AG04449 (cell line): ENCODE measurements at regions not wholly inside any gene's neighbourhood (a gene's known extent, or its start where the extent isn't known, plus 50 kb on each side); places are given as distances from the start of the nearest gene placed in this dataset.

Source experiments
- CTCF ChIA-PET: fragments of 350-600 bp; formaldehyde crosslinking; extraction: SDS; loops from one replicate; lab custom pipeline; 2021; ENCODE audit warnings: antibody characterized with exemption; lab: Yijun Ruan, JAX
- POLR2A ChIA-PET: fragments of 400-600, 350-600 bp; formaldehyde crosslinking; extraction: SDS; loops from one replicate; lab custom pipeline; 2020; ENCODE audit warnings: antibody characterized with exemption, inconsistent platforms; lab: Yijun Ruan, JAX
- DNase-seq: peaks from one replicate; pipeline ENCODE4 v3.0.0-alpha.2; 2010; ENCODE audit warnings: low read depth, low spot score
- H3K4me3 ChIP-seq: 2 replicates; pipeline ENCODE4 v1.5.1; 2011; ENCODE audit warnings: low read depth, mild to moderate bottlenecking, control low read depth, low read length
- TF ChIP-seq, protein P1 (sequence below): IDR thresholded peaks from one replicate; pipeline ENCODE4 v1.5.1; 2011; ENCODE audit warnings: mild to moderate bottlenecking, moderate library complexity, low read length, control low read depth, inconsistent platforms; ENCODE audit not compliant: insufficient read depth; ENCODE audit errors: missing control alignments

DNA sequence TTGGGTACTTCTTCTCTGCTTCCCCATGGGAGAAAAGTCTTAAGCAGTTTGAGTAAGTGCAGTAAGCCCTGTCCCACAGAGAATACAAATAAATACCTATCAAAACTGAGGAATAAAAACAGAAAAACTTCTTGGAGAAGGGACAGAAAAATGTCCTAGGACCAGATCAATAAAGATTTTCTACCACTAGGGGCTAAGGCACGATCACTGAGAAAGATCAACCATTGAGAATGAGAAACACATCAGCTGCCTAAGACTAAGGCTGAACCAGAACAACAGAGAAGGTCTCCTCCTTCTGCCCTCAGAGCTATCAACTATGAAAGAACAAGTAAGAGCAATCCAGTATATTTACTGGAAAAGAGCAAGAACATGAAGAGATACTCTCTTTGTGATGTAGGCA lies 763.6 kb upstream of the LRRTM1 start:
- no peak overlapping the region for H3K4me3 ChIP-seq
- CTCF ChIA-PET = no interaction called here
- POLR2A ChIA-PET = no interaction called here
- TF ChIP-seq, protein P1, sequence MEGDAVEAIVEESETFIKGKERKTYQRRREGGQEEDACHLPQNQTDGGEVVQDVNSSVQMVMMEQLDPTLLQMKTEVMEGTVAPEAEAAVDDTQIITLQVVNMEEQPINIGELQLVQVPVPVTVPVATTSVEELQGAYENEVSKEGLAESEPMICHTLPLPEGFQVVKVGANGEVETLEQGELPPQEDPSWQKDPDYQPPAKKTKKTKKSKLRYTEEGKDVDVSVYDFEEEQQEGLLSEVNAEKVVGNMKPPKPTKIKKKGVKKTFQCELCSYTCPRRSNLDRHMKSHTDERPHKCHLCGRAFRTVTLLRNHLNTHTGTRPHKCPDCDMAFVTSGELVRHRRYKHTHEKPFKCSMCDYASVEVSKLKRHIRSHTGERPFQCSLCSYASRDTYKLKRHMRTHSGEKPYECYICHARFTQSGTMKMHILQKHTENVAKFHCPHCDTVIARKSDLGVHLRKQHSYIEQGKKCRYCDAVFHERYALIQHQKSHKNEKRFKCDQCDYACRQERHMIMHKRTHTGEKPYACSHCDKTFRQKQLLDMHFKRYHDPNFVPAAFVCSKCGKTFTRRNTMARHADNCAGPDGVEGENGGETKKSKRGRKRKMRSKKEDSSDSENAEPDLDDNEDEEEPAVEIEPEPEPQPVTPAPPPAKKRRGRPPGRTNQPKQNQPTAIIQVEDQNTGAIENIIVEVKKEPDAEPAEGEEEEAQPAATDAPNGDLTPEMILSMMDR = no peak
- DNase-seq = no peak

DNA sequence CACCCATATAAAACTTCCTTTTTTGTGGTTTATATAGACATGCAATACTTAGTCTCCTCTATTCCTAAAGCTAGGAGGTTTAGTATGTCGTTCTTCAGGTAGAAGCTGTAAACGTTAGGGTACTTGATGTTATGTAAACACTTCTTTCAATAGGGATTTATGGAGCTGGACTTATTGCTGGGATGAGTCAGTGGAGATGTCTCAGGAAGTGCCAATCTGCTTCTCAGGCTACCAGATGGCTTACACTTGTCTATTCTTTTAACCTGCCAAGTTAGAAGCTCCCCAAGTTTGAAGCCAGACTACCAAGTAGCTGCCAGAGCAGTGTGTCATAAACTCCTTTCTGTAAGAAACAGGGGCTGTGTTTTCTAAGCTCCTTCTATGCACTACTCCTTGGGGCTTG lies 756.5 kb upstream of the LRRTM1 start:
- TF ChIP-seq, protein P1 = no peak
- DNase-seq = no peak
- ChIA-PET CTCF (no interaction called here), POLR2A (no interaction called here)
- no peak overlapping the region for H3K4me3 ChIP-seq

DNA sequence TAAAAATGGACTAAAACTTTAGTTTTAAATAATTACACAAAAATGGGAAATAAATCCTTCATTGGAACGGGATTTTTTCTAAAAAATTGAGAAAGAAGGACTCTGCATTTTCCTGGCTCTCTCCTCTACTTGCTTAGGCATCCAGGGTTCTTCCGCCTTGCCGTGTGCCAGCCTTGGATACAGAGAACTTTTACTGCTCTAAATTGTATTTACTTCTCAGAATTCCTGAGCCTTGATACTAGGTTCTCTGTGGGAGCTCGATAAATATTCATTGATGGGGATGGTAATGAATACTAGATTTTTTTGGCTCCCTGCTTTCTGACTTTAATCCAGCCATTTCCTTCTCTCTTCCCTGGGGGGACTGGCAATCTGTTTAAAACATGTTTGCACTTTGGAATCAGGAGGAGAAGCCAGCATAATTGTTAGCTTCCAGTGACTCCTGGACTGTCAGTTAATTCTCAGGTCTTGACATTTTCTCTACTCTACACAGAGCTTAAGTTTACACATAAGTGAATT lies 746.1 kb upstream of the LRRTM1 start:
- no peak for DNase-seq
- H3K4me3 ChIP-seq = no peak overlapping the region
- CTCF ChIA-PET = no interaction called here
- POLR2A ChIA-PET = no interaction called here
- TF ChIP-seq, protein P1 = no peak

DNA sequence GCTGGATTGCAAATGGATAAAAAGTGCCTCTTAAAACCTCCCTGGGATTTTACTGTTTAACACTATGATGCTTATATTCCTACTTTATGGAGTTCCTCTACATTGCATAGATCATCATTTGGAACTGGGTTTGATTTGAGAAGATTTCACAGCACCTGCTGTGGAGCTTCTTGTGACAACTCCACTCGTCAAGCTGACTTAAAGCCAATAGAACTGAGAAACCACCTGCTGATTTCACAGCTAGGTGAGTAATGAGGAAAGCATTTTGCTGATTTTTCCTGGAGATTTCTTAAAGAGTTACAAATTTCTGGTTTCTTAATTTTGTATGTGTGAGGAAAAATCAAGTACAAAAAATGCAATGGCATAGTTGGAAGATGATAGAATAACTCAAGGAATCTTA lies 739.1 kb upstream of the LRRTM1 start:
- DNase-seq = no peak
- no peak overlapping the region for H3K4me3 ChIP-seq
- ChIA-PET CTCF (no interaction called here), POLR2A (no interaction called here)
- TF ChIP-seq, protein P1 = no peak

DNA sequence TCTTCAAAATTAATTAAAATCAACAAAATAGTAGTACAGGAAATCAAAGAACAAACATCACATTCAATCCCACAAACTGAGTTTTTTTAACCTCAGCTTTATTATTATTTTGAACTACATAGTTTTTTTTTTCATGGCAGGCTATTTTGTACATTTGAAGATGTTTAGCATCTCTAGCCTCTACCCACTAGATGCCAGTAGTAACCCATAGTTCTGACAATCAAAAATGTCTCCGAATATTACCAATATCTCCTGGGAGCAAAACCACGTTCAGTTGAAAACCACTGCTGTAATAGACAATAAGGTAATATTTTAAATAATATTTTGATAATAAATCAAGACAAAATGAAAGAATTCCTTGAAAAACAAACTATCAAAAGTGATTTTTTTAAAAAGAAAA lies 702.6 kb upstream of the LRRTM1 start:
- CTCF ChIA-PET = no interaction called here
- no peak for DNase-seq
- no peak overlapping the region for H3K4me3 ChIP-seq
- TF ChIP-seq, protein P1 = no peak
- POLR2A ChIA-PET = no interaction called here

DNA sequence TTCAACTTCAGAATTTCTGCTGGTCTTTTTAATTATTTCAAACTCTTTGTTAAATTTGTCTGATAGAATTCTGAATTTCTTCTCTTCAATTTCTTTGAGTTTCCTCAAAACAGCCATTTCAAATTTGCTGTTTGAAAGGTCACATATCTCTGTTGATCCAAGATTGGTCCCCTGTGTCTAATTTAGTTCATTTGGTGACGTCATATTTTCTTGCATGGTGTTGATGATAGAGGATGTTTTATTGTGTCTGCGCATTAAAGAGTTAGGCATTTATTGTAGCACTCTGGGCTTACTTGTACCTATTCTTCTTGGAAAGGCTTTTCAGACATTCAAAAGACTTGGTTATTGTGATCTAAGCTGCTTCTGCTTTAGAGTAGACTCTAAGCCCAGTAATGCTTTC lies 698.4 kb upstream of the LRRTM1 start:
- POLR2A ChIA-PET = no interaction called here
- CTCF ChIA-PET = no interaction called here
- DNase-seq = no peak
- TF ChIP-seq, protein P1 = no peak
- no peak overlapping the region for H3K4me3 ChIP-seq
